ENCODE measurements at regions not wholly inside any gene's neighbourhood (a gene's known extent, or its start where the extent isn't known, plus 50 kb on each side); places are given as distances from the start of the nearest gene placed in this dataset.

GRCh38 chr5:57993866-57994265, 466.0 kb downstream of the PLK2 start:
- H3K4me1 ChIP-seq (ENCODE audit: control extremely low read depth in 1 of 4, control insufficient read depth in 4 of 4, insufficient read depth in 4 of 4, low read length in 3 of 4) = no peaks in the 10 kb centered on the region
- H3K4me3 ChIP-seq (ENCODE audit: control insufficient read depth in 1 of 7, extremely low read depth in 1 of 7, insufficient read depth in 4 of 7, low read depth in 2 of 7, low read length in 6 of 7) = no peak overlapping the region
- no CpG with 5 or more reads among the region's 1 CpG for WGBS (ENCODE audit: insufficient coverage)
- peaks cover 0 to 4% (median 0%) of the 10 kb centered on the region in 5 experiments for H3K9me3 ChIP-seq (ENCODE audit: control extremely low read depth in 1 of 5, control insufficient read depth in 4 of 5, insufficient read depth in 2 of 5, low read depth in 1 of 5, low read length in 4 of 5)
- no peak for DNase-seq
- no peak overlapping the region for H3K27ac ChIP-seq (ENCODE audit: insufficient read depth in 1 of 2, low read depth in 1 of 2, low read length in 2 of 2, poor library complexity in 1 of 2, severe bottlenecking in 2 of 2)
- POLR2A ChIA-PET = no interaction called here
- no peaks in the 10 kb centered on the region for H3K27me3 ChIP-seq (replicated peaks in 2 of 5; ENCODE audit: control insufficient read depth in 4 of 5, insufficient read depth in 5 of 5, low read length in 4 of 5)
- no peaks in the 10 kb centered on the region for H3K36me3 ChIP-seq (ENCODE audit: control insufficient read depth in 4 of 4, insufficient read depth in 4 of 4, low read length in 3 of 4)
- CTCF ChIA-PET = interaction anchor here (1.2 kb wide), 1 partner anchor 8 kb away, joined by 4 read pairs; no protein-coding TSS in a partner anchor

- WGBS (ENCODE audit: insufficient coverage) = 100% methylated on average over 1 of the region's 3 CpGs
- Histone ChIP-seq H3K27ac (ENCODE audit: insufficient read depth in 1 of 2, low read depth in 1 of 2, low read length in 2 of 2, poor library complexity in 1 of 2, severe bottlenecking in 2 of 2) (no peak overlapping the region), H3K9me3 (ENCODE audit: control extremely low read depth in 1 of 5, control insufficient read depth in 4 of 5, insufficient read depth in 2 of 5, low read depth in 1 of 5, low read length in 4 of 5) (no peaks in the 10 kb centered on the region), H3K4me1 (ENCODE audit: control extremely low read depth in 1 of 4, control insufficient read depth in 4 of 4, insufficient read depth in 4 of 4, low read length in 3 of 4) (no peaks in the 10 kb centered on the region), H3K4me3 (ENCODE audit: control insufficient read depth in 1 of 7, extremely low read depth in 1 of 7, insufficient read depth in 4 of 7, low read depth in 2 of 7, low read length in 6 of 7) (no peak overlapping the region), H3K27me3 (replicated peaks in 2 of 5; ENCODE audit: control insufficient read depth in 4 of 5, insufficient read depth in 5 of 5, low read length in 4 of 5) (no peaks in the 10 kb centered on the region), H3K36me3 (ENCODE audit: control insufficient read depth in 4 of 4, insufficient read depth in 4 of 4, low read length in 3 of 4) (no peaks in the 10 kb centered on the region)
- ChIA-PET CTCF (no interaction called here), POLR2A (no interaction called here)
- DNase-seq = no peak
Measured at GRCh38 chr5:57989378-57989777, 470.5 kb downstream of the PLK2 start.

GRCh38 chr5:57988813-57989212, 471.1 kb downstream of the PLK2 start:
- 100% methylated on average over 1 of the region's 1 CpG for WGBS (ENCODE audit: insufficient coverage)
- H3K36me3 ChIP-seq (ENCODE audit: control insufficient read depth in 4 of 4, insufficient read depth in 4 of 4, low read length in 3 of 4) = no peaks in the 10 kb centered on the region

GRCh38 chr5:57987552-57987951, 472.3 kb downstream of the PLK2 start:
- H3K4me1 ChIP-seq (ENCODE audit: control extremely low read depth in 1 of 4, control insufficient read depth in 4 of 4, insufficient read depth in 4 of 4, low read length in 3 of 4) = no peaks in the 10 kb centered on the region
- ChIA-PET POLR2A (no interaction called here), CTCF (interaction anchor here (0.6 kb wide), 1 partner anchor 1565 kb away, joined by 4 read pairs; no protein-coding TSS in a partner anchor)
- H3K36me3 ChIP-seq (ENCODE audit: control insufficient read depth in 4 of 4, insufficient read depth in 4 of 4, low read length in 3 of 4) = no peaks in the 10 kb centered on the region
- H3K27me3 ChIP-seq (replicated peaks in 2 of 5; ENCODE audit: control insufficient read depth in 4 of 5, insufficient read depth in 5 of 5, low read length in 4 of 5) = no peaks in the 10 kb centered on the region
- no peak for DNase-seq
- H3K27ac ChIP-seq (ENCODE audit: insufficient read depth in 1 of 2, low read depth in 1 of 2, low read length in 2 of 2, poor library complexity in 1 of 2, severe bottlenecking in 2 of 2) = no peak overlapping the region
- no peak overlapping the region for H3K4me3 ChIP-seq (ENCODE audit: control insufficient read depth in 1 of 7, extremely low read depth in 1 of 7, insufficient read depth in 4 of 7, low read depth in 2 of 7, low read length in 6 of 7)
- no peaks in the 10 kb centered on the region for H3K9me3 ChIP-seq (ENCODE audit: control extremely low read depth in 1 of 5, control insufficient read depth in 4 of 5, insufficient read depth in 2 of 5, low read depth in 1 of 5, low read length in 4 of 5)
- no CpG with 5 or more reads among the region's 1 CpG for WGBS (ENCODE audit: insufficient coverage)

More at GRCh38 chr5:57988813-57989212, 471.1 kb downstream of the PLK2 start:
- Histone ChIP-seq H3K4me1 (ENCODE audit: control extremely low read depth in 1 of 4, control insufficient read depth in 4 of 4, insufficient read depth in 4 of 4, low read length in 3 of 4) (no peaks in the 10 kb centered on the region), H3K27me3 (replicated peaks in 2 of 5; ENCODE audit: control insufficient read depth in 4 of 5, insufficient read depth in 5 of 5, low read length in 4 of 5) (no peaks in the 10 kb centered on the region), H3K9me3 (ENCODE audit: control extremely low read depth in 1 of 5, control insufficient read depth in 4 of 5, insufficient read depth in 2 of 5, low read depth in 1 of 5, low read length in 4 of 5) (no peaks in the 10 kb centered on the region), H3K27ac (ENCODE audit: insufficient read depth in 1 of 2, low read depth in 1 of 2, low read length in 2 of 2, poor library complexity in 1 of 2, severe bottlenecking in 2 of 2) (no peak overlapping the region), H3K4me3 (ENCODE audit: control insufficient read depth in 1 of 7, extremely low read depth in 1 of 7, insufficient read depth in 4 of 7, low read depth in 2 of 7, low read length in 6 of 7) (no peak overlapping the region)
- CTCF ChIA-PET = interaction anchor here (0.6 kb wide), 1 partner anchor 75 kb away, joined by 3 read pairs; no protein-coding TSS in a partner anchor
- DNase-seq = no peak
- POLR2A ChIA-PET = no interaction called here

- H3K27ac ChIP-seq (ENCODE audit: insufficient read depth in 1 of 2, low read depth in 1 of 2, low read length in 2 of 2, poor library complexity in 1 of 2, severe bottlenecking in 2 of 2) = no peak overlapping the region
- no peaks in the 10 kb centered on the region for H3K9me3 ChIP-seq (ENCODE audit: control extremely low read depth in 1 of 5, control insufficient read depth in 4 of 5, insufficient read depth in 2 of 5, low read depth in 1 of 5, low read length in 4 of 5)
- no peak overlapping the region for H3K4me3 ChIP-seq (ENCODE audit: control insufficient read depth in 1 of 7, extremely low read depth in 1 of 7, insufficient read depth in 4 of 7, low read depth in 2 of 7, low read length in 6 of 7)
- no peaks in the 10 kb centered on the region for H3K4me1 ChIP-seq (ENCODE audit: control extremely low read depth in 1 of 4, control insufficient read depth in 4 of 4, insufficient read depth in 4 of 4, low read length in 3 of 4)
- ChIA-PET CTCF (interaction anchor here (0.6 kb wide), 1 partner anchor 1564 kb away, joined by 4 read pairs; no protein-coding TSS in a partner anchor), POLR2A (no interaction called here)
- no peaks in the 10 kb centered on the region for H3K27me3 ChIP-seq (replicated peaks in 2 of 5; ENCODE audit: control insufficient read depth in 4 of 5, insufficient read depth in 5 of 5, low read length in 4 of 5)
- DNase-seq = no peak
- H3K36me3 ChIP-seq (ENCODE audit: control insufficient read depth in 4 of 4, insufficient read depth in 4 of 4, low read length in 3 of 4) = no peaks in the 10 kb centered on the region
Measured at GRCh38 chr5:57986761-57987341, 473.0 kb downstream of the PLK2 start.

- no peaks in the 10 kb centered on the region for H3K36me3 ChIP-seq (ENCODE audit: control insufficient read depth in 4 of 4, insufficient read depth in 4 of 4, low read length in 3 of 4)
- H3K9me3 ChIP-seq (ENCODE audit: control extremely low read depth in 1 of 5, control insufficient read depth in 4 of 5, insufficient read depth in 2 of 5, low read depth in 1 of 5, low read length in 4 of 5) = no peaks in the 10 kb centered on the region
- no peaks in the 10 kb centered on the region for H3K27me3 ChIP-seq (replicated peaks in 2 of 5; ENCODE audit: control insufficient read depth in 4 of 5, insufficient read depth in 5 of 5, low read length in 4 of 5)
- no peak overlapping the region for H3K27ac ChIP-seq (ENCODE audit: insufficient read depth in 1 of 2, low read depth in 1 of 2, low read length in 2 of 2, poor library complexity in 1 of 2, severe bottlenecking in 2 of 2)
- no CpG with 5 or more reads among the region's 2 CpGs for WGBS (ENCODE audit: insufficient coverage)
- DNase-seq = no peak
- POLR2A ChIA-PET = no interaction called here
- no peaks in the 10 kb centered on the region for H3K4me1 ChIP-seq (ENCODE audit: control extremely low read depth in 1 of 4, control insufficient read depth in 4 of 4, insufficient read depth in 4 of 4, low read length in 3 of 4)
- CTCF ChIA-PET = no interaction called here
- no peak overlapping the region for H3K4me3 ChIP-seq (ENCODE audit: control insufficient read depth in 1 of 7, extremely low read depth in 1 of 7, insufficient read depth in 4 of 7, low read depth in 2 of 7, low read length in 6 of 7)
Measured at GRCh38 chr5:57983426-57983825, 476.5 kb downstream of the PLK2 start.

GRCh38 chr5:57979671-57980070, 480.2 kb downstream of the PLK2 start:
- 100% methylated on average over 3 of the region's 3 CpGs for WGBS (ENCODE audit: insufficient coverage)
- Histone ChIP-seq H3K4me3 (ENCODE audit: control insufficient read depth in 1 of 7, extremely low read depth in 1 of 7, insufficient read depth in 4 of 7, low read depth in 2 of 7, low read length in 6 of 7) (no peak overlapping the region), H3K27me3 (replicated peaks in 2 of 5; ENCODE audit: control insufficient read depth in 4 of 5, insufficient read depth in 5 of 5, low read length in 4 of 5) (no peaks in the 10 kb centered on the region), H3K36me3 (ENCODE audit: control insufficient read depth in 4 of 4, insufficient read depth in 4 of 4, low read length in 3 of 4) (no peaks in the 10 kb centered on the region), H3K9me3 (ENCODE audit: control extremely low read depth in 1 of 5, control insufficient read depth in 4 of 5, insufficient read depth in 2 of 5, low read depth in 1 of 5, low read length in 4 of 5) (peaks cover 0 to 2% (median 0%) of the 10 kb centered on the region in 5 experiments), H3K27ac (ENCODE audit: insufficient read depth in 1 of 2, low read depth in 1 of 2, low read length in 2 of 2, poor library complexity in 1 of 2, severe bottlenecking in 2 of 2) (no peak overlapping the region), H3K4me1 (ENCODE audit: control extremely low read depth in 1 of 4, control insufficient read depth in 4 of 4, insufficient read depth in 4 of 4, low read length in 3 of 4) (no peaks in the 10 kb centered on the region)
- CTCF ChIA-PET = no interaction called here
- POLR2A ChIA-PET = no interaction called here
- DNase-seq = no peak

Data from common myeloid progenitor, CD34-positive (primary cell).